GM23248 (cell line): ENCODE measurements at regions not wholly inside any gene's neighbourhood (a gene's known extent, or its start where the extent isn't known, plus 50 kb on each side); places are given as distances from the start of the nearest gene placed in this dataset.
A peak's percentile ranks its signal among the peaks of the same experiment; 100 is the strongest.

Experiments
- DNase-seq: peaks from one replicate; pipeline ENCODE4 v3.0.0-alpha.2; 2015
- H2AFZ ChIP-seq: fragments of 200-600 bp; sonication (generic); 2 replicates; pipeline ENCODE4 v1.6.1; 2016; ENCODE audit warnings: antibody characterized with exemption
- H3F3A ChIP-seq: fragments of 200-600 bp; sonication (generic); 2 replicates; pipeline ENCODE4 v1.6.1; 2016; ENCODE audit warnings: mild to moderate bottlenecking, antibody characterized with exemption, mixed run types; ENCODE audit not compliant: insufficient read depth
- H3K27ac ChIP-seq: fragments of 200-600 bp; sonication (generic); 2 replicates; pipeline ENCODE4 v1.5.1; 2016; ENCODE audit warnings: mild to moderate bottlenecking
- H3K27me3 ChIP-seq: fragments of 200-600 bp; sonication (generic); replicated peaks from 2 replicates; pipeline ENCODE4 v1.6.1; 2016; ENCODE audit warnings: mild to moderate bottlenecking; ENCODE audit not compliant: insufficient read depth
- H3K36me3 ChIP-seq: fragments of 200-600 bp; sonication (generic); 2 replicates; pipeline ENCODE4 v1.6.1; 2016; ENCODE audit warnings: low read depth, mild to moderate bottlenecking
- H3K4me1 ChIP-seq: fragments of 200-600 bp; sonication (generic); 2 replicates; pipeline ENCODE4 v1.6.1; 2016; ENCODE audit warnings: mild to moderate bottlenecking; ENCODE audit not compliant: insufficient read depth
- H3K4me2 ChIP-seq: fragments of 200-600 bp; sonication (generic); one replicate; pipeline ENCODE4 v1.6.1; 2016; ENCODE audit warnings: mild to moderate bottlenecking; ENCODE audit not compliant: unreplicated experiment
- H3K4me3 ChIP-seq: fragments of 200-600 bp; sonication (generic); 2 replicates; pipeline ENCODE4 v1.5.1; 2016; ENCODE audit warnings: mild to moderate bottlenecking
- H3K79me2 ChIP-seq: fragments of 200-600 bp; sonication (generic); 2 replicates; pipeline ENCODE4 v1.6.1; 2016; ENCODE audit warnings: mild to moderate bottlenecking; ENCODE audit not compliant: insufficient read depth
- H3K9ac ChIP-seq: fragments of 200-600 bp; sonication (generic); 2 replicates; pipeline ENCODE4 v1.6.1; 2016; ENCODE audit warnings: mild to moderate bottlenecking
- H3K9me2 ChIP-seq: fragments of 200-600 bp; sonication (generic); 2 replicates; pipeline ENCODE4 v1.6.1; 2016; ENCODE audit warnings: mixed run types, mild to moderate bottlenecking, moderate library complexity; ENCODE audit not compliant: insufficient read depth
- H3K9me3 ChIP-seq: fragments of 200-600 bp; sonication (generic); one replicate; pipeline ENCODE4 v1.6.1; 2017; ENCODE audit warnings: low read depth
- H4K20me1 ChIP-seq: fragments of 200-600 bp; sonication (generic); 2 replicates; pipeline ENCODE4 v1.6.0; 2016; ENCODE audit not compliant: insufficient read depth
- EZH2 ChIP-seq: fragments of 200-600 bp; sonication (generic); IDR thresholded peaks from 2 replicates; pipeline ENCODE4 v1.6.1; 2018; ENCODE audit warnings: antibody characterized with exemption, mild to moderate bottlenecking; ENCODE audit not compliant: insufficient read depth, poor library complexity, severe bottlenecking
- EZH2phosphoT487 ChIP-seq: fragments of 200-600 bp; sonication (generic); IDR thresholded peaks from 2 replicates; pipeline ENCODE4 v1.6.1; 2018; ENCODE audit warnings: antibody characterized with exemption, moderate library complexity, mild to moderate bottlenecking, low read depth; ENCODE audit not compliant: insufficient read depth
- WGBS, 2 experiments: methylation state at CpG; one replicate each; pipeline ENCODE4 v1.1.6; 2015 to 2017; ENCODE audit warnings: low lambda C conversion rate in 2 of 2, low coverage in 1 of 2; ENCODE audit errors: missing lambda C conversion rate in 2 of 2; 5-methylcytosine and 5-hydroxymethylcytosine counted together
- in situ Hi-C: fragments of 300-500 bp; cut with MboI; formaldehyde crosslinking; loops from 2 replicates; pipeline ENCODE4 v1.15.0; 2020

GRCh38 chr13:88000787-88001186 is 329.6 kb downstream of the SLITRK5 start:
- Histone ChIP-seq H3K27ac (no peak overlapping the region), H3K9me3 (no peaks in the 10 kb centered on the region), H3K9me2 (no peaks in the 10 kb centered on the region), H3K36me3 (no peaks in the 10 kb centered on the region), H3K4me3 (no peak overlapping the region), H3K27me3 (no peaks in the 10 kb centered on the region), H3K4me2 (peak overlapping the region; percentile 29), H4K20me1 (no peaks in the 10 kb centered on the region), H3K79me2 (no peaks in the 10 kb centered on the region), H3K9ac (no peak overlapping the region), H2AFZ (no peak overlapping the region), H3K4me1 (peaks cover 19% of the 10 kb centered on the region), H3F3A (peaks cover 16% of the 10 kb centered on the region)
- in situ Hi-C loops: no loop called here
- WGBS, 2 experiments: 58 to 62% methylated on average over 2 of the region's 2 CpGs
- no peak for DNase-seq
- no peak for TF ChIP-seq EZH2
- no peak for TF ChIP-seq EZH2phosphoT487

DNA sequence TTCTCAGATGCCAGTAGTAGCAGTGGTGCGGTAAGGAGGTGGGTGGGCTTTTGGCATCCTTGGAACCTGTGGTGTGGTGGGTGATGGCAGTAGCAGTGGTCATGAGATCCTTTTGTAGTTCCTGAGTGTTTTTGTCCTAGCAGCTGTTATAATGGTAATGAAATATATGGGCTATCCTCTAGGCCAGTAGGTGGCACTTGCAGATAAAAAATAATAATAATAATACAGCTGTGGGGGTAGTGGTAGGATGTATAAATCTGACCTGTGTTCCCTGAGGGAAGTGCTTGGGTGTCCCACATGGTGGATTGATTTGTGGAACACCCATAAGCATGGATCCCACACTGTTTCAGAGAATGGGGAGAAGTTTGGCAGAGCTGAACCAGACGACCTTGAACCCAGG is 334.0 kb downstream of the SLITRK5 start:
- DNase-seq: peak; percentile 0
- Histone ChIP-seq H3F3A (peaks cover 6% of the 10 kb centered on the region), H2AFZ (no peak overlapping the region), H3K4me2 (no peak overlapping the region), H3K9me2 (no peaks in the 10 kb centered on the region), H3K9me3 (no peaks in the 10 kb centered on the region), H3K36me3 (no peaks in the 10 kb centered on the region), H3K4me3 (no peak overlapping the region), H4K20me1 (no peaks in the 10 kb centered on the region), H3K79me2 (no peaks in the 10 kb centered on the region), H3K9ac (no peak overlapping the region), H3K27ac (no peak overlapping the region), H3K27me3 (no peaks in the 10 kb centered on the region), H3K4me1 (peaks cover 5% of the 10 kb centered on the region)
- no peak for TF ChIP-seq EZH2
- no peak for TF ChIP-seq EZH2phosphoT487
- in situ Hi-C loops: no loop called here
- 78 to 87% methylated on average over 2 of the region's 2 CpGs for WGBS, 2 experiments

GRCh38 chr13:88014527-88014926 is 343.4 kb downstream of the SLITRK5 start:
- H3K36me3 ChIP-seq: no peaks in the 10 kb centered on the region
- H3K9ac ChIP-seq: no peak overlapping the region
- H3K4me3 ChIP-seq: no peak overlapping the region
- DNase-seq: no peak
- no peaks in the 10 kb centered on the region for H3K9me3 ChIP-seq
- in situ Hi-C loops: no loop called here
- H3K79me2 ChIP-seq: no peaks in the 10 kb centered on the region
- no peaks in the 10 kb centered on the region for H3K27me3 ChIP-seq
- no peak overlapping the region for H2AFZ ChIP-seq
- WGBS, 2 experiments: 26 to 47% methylated on average over 2 of the region's 2 CpGs
- H3K27ac ChIP-seq: no peak overlapping the region
- no peak for TF ChIP-seq EZH2
- TF ChIP-seq EZH2phosphoT487: no peak
- H3K4me1 ChIP-seq: no peaks in the 10 kb centered on the region
- H4K20me1 ChIP-seq: no peaks in the 10 kb centered on the region
- no peak overlapping the region for H3K4me2 ChIP-seq
- no peaks in the 10 kb centered on the region for H3K9me2 ChIP-seq
- H3F3A ChIP-seq: no peaks in the 10 kb centered on the region

- no peak overlapping the region for H3K9ac ChIP-seq
- no peaks in the 10 kb centered on the region for H4K20me1 ChIP-seq
- TF ChIP-seq EZH2 (no peak), EZH2phosphoT487 (no peak)
- no peaks in the 10 kb centered on the region for H3K9me3 ChIP-seq
- no peaks in the 10 kb centered on the region for H3K4me1 ChIP-seq
- H3K9me2 ChIP-seq: no peaks in the 10 kb centered on the region
- WGBS, 2 experiments: 11 to 13% methylated on average over 3 of the region's 3 CpGs
- in situ Hi-C loops: no loop called here
- H3K79me2 ChIP-seq: no peaks in the 10 kb centered on the region
- no peak overlapping the region for H3K4me2 ChIP-seq
- H3K4me3 ChIP-seq: no peak overlapping the region
- no peaks in the 10 kb centered on the region for H3F3A ChIP-seq
- no peak overlapping the region for H3K27ac ChIP-seq
- H2AFZ ChIP-seq: no peak overlapping the region
- no peak for DNase-seq
- H3K27me3 ChIP-seq: no peaks in the 10 kb centered on the region
- no peaks in the 10 kb centered on the region for H3K36me3 ChIP-seq
Observed at GRCh38 chr13:88022431-88023208, 351.4 kb downstream of the SLITRK5 start.

GRCh38 chr13:88026241-88026640 is 355.1 kb downstream of the SLITRK5 start:
- in situ Hi-C loops: no loop called here
- no peaks in the 10 kb centered on the region for H4K20me1 ChIP-seq
- WGBS, 2 experiments: 5 to 6% methylated on average over 1 of the region's 1 CpG

More at GRCh38 chr13:88026241-88026640, 355.1 kb downstream of the SLITRK5 start:
- Histone ChIP-seq H3F3A (no peaks in the 10 kb centered on the region), H3K9me3 (no peaks in the 10 kb centered on the region), H3K9ac (no peak overlapping the region), H3K9me2 (no peaks in the 10 kb centered on the region), H3K4me3 (no peak overlapping the region), H2AFZ (no peak overlapping the region), H3K4me2 (no peak overlapping the region), H3K27me3 (no peaks in the 10 kb centered on the region), H3K27ac (no peak overlapping the region), H3K4me1 (no peaks in the 10 kb centered on the region), H3K79me2 (no peaks in the 10 kb centered on the region), H3K36me3 (no peaks in the 10 kb centered on the region)
- no peak for DNase-seq
- TF ChIP-seq EZH2: no peak
- TF ChIP-seq EZH2phosphoT487: no peak
